NCI-H146 (cell line): ENCODE measurements at regions not wholly inside any gene's neighbourhood (a gene's known extent, or its start where the extent isn't known, plus 50 kb on each side); places are given as distances from the start of the nearest gene placed in this dataset.
"Not testable (repeated sequence)": the region's sequence is repeated elsewhere in the genome, so short reads cannot be mapped to it uniquely, and the experiment has no call there.

ENCODE experiments used
- DNase-seq: peaks from one replicate; lab custom pipeline; 2025; lab: John Stamatoyannopoulos, UW

DNA sequence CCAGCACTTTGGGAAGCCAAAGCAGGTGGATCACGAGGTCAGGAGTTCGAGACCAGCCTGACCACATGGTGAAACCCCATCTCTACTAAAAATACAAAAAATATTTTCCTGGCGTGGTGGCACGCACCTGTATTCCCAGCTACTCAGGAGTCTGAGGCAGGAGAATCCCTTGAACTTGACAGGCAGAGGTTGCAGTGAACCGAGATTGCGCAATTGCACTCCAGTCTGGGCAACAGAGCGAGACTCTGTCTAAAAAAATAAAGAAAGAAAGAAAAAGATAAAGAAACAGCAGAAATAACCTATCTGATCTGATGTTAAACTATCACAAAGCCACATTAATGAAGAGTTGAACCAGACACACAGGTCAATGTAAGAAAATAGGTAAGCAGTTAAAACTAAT, 696.2 kb upstream of the SALL3 start:
- DNase-seq = not testable (repeated sequence)

DNA sequence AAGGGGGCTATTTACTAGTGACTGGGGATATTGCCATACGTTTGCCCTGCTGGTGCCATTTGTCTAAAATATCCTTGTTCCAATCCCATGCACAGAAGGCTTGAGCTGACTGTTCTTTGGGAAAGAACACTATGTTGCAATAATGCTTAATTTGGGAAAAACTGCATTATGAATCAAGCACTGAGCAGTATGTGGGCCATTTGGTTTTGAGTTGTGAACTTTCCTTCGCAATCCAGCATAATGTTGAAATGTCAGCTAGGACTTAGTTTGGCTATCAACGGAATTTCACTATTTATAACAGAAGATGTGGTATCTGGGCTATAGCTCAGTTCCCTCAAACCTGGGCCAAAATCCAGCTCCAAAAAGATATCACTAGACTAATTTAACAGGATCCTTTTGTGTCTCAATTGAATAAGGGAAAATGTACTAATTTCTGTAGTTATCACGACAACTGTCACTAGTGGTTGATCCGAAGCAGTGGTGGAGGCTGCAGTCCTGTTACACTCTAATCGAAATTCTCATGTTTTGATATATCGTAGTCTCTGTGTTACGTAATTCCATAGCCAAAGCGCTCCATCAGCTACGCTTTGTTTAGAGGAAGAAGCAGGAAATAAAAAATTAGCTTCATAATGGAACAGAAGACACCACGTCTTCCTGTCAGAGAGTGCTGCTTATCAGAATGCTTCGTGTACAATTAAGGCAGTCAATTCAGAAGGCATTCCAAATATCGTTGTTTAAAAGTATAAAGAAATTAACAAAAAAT, 686.8 kb upstream of the SALL3 start:
- DNase-seq = no peak

DNA sequence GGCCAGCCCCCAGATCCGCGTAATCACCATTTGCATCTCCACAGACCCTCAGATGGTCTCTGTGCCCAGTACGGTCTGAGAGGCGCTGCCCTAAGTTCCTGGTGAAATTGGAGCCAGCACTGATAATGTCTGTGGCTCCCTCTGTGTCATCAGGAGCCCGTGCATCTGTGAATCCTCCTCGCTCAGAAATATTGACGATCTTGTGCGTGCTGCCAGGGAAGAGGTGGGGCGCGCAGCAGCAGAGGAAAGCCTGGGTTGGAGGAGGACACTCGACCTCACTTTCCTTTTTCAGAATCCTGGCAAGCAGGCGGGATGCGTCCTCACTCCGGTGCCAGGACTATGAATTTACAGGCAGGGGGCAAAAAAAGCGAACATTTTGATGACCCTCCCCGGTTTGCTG, 686.1 kb upstream of the SALL3 start:
- no peak for DNase-seq

DNA sequence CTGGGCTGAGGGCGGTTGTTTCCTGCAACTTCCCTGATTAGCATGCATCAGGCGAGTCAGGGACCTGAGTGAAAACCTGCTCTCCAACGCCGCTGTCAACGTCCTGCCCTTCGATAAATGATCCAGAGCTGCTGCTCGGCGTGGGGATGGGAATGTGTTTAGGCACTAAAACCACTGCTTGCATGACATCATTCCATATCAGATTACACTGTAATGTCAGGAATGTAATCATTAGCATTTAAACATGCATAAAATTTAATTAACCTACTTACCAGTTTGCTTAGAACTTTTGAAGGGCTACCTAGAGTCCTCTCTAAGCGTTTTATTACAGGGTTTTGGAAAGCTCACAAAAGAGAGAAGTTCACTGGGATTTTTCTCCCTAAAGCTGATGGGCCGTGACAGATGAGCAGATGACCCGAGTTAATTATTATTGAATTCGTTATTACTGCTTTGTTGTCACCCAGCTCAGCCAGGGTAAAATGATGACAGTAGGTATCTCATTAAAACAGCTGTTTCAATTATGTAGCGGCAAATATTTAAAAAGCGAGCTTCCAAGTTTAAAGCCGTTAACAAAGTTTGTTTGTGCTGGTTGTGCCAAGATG, 685.6 kb upstream of the SALL3 start:
- DNase-seq = no peak

DNA sequence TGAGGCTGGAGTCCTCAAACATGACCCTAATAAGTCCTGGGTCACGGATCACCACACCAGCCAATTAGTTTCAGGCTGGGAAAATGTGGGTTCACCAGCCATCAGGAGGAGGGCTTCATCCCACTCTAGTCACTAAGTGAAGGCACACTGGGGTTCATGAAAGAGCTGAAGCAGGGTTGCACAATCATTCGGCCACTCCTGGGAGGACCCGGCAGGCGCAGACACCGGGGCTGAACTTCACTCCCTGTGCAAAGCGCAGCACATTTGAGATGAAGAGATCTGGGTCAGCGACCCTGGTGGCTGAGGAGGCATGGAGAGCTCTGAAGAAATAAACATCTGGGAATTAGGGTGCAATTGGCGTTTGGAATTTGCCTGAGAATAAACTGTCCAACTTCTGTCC, 684.4 kb upstream of the SALL3 start:
- DNase-seq = no peak

DNA sequence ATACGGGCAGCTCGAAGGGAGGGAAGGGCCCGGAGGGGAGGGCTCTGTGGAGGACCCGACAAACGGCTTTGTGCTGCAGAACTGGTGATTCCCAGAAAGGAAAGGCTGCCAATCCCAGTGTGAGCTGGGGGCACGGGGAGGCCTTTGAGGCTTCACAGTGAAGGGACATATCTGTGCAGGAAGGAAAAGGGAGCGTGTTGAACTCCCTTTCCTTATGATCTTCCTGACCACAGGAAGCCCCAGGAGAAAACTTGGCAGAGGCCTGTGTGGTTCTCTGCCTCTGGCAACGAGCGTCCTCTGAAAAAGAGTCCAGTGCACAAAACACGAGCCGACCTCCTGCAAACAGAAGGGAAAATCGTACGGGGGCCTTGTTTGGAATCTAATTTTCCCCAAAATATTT, 683.5 kb upstream of the SALL3 start:
- DNase-seq = no peak

DNA sequence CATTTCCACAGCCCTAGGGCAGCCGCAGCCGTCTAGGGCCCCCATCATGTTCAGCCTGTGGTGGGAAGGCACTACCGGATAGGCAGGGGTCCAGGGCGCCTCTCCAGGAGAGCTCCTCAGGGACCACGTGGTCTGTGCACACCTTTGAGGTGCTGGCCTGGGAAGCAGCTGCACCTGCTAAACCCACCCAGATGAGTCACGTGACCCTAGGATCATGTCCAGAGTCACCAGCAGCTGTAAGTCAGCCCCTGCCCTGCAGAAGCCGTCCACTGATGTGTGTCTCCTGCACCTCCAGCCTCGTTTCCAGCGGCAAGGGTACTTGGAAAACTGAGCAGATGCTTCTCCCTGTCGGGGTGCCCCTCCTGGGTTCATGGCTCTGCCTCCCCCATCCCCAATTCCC, 682.6 kb upstream of the SALL3 start:
- DNase-seq = no peak

DNA sequence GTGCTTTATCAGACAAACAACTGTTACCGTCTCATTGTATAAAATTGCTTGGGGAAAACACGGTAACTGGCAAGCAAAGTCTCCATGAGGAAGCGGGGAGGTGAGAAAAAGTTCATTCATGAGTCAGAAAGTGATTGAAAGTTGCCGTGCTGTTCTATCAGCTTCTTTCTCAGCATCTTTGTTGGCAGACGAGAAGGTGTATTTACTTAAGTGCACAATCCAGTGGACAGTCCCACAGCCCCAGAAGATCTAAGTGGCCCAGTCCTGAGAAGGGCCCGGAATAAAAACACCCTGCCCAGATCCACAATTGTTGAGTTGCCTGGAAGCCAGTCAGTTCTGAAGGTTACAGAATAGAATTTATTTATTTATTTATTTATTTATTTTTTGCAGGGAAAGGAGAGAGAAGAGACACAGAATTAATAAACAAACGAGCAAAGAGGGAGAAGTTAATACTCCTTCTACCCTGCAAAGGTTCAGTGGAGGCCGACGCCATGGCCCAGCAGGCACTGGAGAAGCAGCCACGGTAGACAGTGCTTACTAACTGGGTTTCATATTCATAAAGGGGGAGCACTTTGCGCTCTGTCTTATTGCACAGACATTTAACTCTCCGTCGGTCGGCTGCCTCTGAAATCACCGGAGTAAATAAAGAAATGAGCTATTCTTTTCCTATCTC, 676.0 kb upstream of the SALL3 start:
- no peak for DNase-seq

DNA sequence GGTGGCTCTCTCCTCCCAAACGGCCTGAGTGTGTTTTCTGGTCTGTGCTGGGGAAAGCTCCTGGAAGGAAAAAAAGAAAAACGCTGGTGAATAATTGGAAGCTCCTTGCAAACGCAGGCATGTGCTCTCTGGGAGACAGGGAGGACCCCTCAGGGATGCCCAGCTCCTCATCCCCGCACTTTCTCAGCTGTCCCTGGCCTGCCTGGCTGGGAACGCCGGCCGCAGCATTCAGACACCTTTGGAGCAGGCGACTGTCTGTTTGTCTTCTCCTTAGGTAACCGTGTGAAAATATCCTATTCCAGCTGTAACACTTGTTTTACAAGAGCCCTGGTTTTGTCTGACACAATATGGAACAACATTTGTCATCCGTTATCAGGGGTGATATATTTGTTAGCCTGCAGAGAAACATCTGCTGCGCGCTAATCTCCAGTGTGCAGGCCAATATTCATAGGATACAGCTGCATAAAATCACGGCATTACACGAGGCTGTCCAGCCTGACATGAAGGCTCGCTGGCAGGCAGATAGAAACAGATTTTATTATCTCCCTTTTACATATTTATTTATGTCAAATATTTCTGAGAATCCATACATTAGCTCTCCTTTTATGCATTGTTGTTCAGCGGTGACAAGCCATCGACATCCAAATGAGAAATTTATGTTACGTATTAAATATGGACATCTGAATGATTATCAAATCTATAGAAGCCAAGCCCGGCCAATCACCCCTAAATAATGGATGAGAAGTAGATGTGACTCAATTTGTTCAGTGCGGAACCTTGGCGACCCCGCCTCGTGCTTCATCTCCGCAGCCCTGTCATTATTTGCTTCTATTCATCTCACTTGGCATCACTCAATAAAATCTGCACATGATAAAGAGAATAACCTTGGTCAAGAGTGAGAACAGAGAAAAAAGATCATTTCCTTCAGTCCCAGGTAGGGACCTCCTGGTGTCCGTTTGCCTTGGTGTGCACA, 675.1 kb upstream of the SALL3 start:
- peak; percentile 24 for DNase-seq

DNA sequence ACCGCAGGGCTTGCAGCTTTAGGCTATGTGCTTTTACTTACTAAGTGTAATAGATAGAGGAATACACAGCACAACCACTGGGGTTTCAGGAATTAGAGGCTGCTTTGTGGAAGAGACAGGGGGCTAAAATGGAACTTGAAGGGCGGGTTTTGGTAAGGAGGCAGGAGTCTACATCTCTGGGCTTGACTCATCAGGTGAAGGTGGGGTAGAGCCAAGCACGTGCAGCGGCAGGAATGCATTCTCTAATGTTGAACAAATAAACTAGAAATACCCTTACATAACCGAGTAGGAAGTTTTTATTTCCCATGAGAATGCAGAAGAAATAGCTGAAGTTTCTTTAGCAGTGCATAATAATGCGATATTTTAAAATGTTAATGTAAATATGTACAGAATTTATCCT, 673.8 kb upstream of the SALL3 start:
- no peak for DNase-seq

DNA sequence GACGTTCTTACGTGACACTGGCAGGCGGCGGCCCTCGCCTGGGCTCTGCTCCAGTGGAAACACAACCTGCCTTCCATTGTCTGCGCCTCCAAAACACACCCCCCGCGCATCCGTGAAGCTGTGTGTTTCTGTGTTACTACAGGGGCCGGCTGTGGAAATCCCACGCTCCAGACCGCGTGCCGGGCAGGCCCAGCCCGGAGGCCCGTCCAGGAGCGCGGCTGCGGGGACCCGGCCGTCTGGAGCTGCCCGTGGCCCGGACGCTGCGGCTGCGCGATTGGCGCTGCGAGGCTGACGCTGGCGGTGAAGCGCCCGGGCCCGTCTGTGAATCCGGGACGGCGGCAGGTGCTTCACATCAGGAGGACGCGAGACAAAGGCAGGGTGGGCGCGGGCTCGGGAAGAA, 670.3 kb upstream of the SALL3 start:
- DNase-seq = no peak

DNA sequence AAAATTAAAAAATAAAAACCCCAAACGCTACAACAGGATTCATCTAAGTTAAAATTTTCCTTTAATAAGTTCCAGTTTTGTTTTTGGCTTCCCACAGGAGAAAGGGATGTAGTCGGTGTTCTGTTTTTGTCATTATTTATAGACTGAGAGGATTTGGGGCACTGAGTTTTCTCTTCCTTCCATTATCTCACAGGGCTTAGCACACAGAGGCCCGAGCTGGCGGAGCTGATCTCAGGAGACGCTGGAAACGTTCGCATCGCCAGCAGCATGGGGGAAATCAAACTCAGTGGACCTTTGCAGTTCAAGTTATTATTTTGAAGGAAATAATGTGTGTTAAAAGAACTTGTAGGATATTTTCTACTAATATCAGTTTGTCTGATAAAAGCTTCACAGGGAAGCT, 669.7 kb upstream of the SALL3 start:
- no peak for DNase-seq

DNA sequence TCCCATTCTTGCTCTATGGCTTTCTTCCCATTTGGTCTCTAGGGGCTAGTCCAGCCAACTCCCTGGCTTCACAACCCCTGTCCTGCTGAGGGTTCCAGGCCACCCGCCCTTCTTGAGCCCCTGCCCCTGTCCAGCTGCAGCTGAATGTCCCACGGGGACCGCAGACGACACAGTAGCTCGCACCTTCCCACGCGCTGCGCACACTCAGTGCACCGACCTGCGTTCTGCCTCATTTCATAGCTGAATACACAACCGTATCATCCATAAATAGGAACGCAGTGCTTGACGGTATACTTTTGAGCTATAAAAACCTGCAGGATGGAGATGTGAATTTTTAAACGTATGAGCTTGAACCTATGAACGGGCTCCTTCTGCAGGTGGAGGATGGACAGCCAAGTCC, 660.4 kb upstream of the SALL3 start:
- DNase-seq = no peak

DNA sequence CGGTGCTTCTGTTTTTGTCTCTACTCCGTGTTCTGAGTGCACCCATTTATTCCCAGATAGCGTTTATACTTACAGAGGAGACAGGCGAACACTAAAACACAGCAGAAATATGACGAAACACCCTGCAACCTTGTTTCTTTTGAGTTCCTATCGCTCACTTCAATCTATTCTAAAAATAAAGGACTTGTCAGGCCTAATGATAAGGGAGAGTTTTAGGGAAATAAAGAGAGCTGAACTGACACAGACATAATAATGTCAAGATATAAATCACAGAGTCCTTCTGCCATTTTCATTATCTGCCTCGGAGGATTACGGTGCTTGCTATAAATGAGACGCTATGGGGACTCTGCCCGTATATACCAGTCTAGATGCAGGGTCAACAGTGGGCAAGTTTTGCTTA, 659.7 kb upstream of the SALL3 start:
- DNase-seq = no peak

DNA sequence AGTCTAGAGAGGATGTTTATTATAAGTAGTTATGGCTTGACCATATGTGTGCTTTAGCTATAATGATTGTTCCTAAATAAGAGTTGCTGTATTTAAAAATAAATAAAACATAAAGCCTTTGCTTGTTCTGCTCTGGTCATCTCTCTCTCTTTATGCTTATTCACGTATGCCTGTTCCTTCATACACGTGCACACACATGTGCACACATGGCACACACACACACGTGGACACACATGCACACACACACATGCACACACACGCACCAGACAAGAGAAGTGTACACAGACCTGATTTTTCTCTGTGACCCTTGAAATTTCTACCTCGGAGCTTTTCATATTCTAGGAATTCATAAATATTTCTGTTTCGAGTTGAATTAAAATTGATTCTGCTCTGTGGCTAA, 658.2 kb upstream of the SALL3 start:
- DNase-seq = no peak

DNA sequence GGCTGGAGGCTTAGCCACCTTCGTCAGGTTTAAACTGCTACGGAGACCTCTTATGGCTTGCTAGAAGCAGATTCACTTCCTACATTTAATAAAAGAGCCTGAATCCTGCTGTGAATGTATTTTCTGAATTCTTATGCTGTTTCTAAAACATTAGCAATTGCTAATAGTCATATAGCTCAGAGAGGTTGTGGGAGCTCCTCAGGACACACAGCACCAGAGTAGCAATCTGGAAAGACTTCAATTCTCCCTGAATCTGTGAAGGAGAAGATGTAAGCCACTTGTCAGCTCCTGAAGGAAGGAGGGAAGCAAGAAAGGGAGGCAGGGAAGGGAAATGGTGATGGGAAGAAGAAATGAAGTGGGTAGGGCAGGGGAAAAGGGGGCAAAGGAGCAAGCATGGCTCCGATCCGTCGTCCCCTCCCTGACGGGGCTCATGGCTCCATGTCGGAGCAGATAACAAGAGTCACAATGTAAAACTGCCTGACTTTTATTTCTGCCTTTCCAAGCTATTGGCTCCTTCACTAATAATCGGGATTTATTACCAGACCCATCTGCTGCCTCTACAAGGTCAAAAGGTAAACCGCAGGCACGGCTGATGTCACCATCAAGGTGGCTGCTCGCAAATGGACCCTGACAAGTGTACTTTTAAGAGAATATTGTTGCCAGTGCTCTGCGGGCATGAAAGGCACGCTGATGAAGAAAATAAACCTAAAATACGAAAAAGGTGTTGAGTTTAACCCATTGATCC, 656.0 kb upstream of the SALL3 start:
- no peak for DNase-seq

DNA sequence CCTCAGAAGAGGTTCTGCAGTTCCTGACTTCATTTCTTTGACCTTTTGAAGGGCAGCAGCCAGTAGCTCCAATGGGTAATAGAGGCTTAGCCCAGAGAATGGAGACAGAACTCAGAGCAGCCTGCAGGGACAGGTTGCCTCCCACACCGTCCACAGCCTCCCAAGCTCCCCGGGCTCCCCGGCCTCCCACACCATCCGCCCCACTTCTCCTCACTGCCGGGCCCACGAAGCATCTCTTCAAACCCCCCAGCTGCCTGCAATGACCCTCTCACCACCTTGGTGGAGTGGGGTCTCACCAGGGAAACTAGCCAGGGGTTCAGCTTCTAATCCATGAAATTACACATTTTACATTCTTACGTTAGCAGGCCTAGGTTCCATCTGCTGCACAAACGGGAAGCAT, 652.0 kb upstream of the SALL3 start:
- DNase-seq = no peak

DNA sequence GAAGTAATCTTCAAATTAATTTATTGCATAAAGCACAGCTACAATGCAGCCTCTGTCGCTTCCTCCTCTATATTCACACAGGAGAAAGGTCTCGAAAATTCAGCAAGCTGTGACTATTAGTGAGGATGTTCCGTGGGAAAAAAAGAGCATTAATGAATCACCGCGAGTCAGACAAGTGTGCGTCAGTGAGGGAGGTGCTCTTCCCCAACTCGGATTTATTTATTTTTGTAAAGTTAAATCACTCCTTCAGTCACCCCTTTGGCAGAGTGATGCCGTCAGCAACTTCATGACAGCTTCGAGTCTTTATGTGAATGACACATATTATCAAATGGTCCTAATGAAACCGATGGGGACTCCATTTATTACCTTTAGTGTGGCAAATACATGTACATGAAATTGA, 648.9 kb upstream of the SALL3 start:
- no peak for DNase-seq

DNA sequence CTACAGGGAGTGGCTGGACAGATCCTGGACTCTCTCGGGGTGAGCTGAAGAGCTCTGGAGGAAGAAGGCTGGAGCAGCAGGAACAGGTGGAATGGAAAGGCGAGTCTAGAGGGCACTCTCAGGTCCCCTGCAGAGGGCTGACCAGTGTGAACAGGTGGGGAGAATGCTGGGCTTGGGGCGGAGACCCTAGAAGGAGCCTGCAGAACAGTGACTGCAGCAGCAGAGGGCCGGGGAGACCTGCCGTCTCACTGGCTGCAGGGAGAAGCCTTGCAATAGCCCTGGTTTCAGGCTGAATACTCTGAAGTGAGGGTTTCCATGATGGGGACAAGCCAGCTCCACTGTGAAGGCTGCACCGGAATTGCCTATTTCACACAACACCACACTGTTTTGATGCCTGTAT, 626.7 kb upstream of the SALL3 start:
- no peak for DNase-seq

DNA sequence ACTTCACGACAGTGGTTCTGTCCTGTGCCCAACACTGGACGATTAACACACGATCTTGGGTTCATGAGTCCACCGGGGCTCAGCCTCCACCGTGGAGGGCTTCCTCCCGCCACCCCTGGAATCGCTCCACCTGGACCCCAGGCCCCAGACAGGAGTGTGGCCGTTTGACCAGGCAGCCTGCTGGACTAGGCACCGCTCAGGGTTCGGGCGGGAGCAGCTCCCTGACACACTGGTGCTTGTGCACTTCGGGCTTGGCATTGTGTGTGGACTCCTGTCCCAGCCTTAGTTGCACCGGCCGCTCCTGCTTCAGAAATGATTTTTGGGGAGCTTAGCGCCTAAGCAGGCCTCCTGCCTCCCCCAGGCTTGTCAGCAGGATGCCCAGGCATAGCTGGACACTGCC, 617.4 kb upstream of the SALL3 start:
- no peak for DNase-seq

DNA sequence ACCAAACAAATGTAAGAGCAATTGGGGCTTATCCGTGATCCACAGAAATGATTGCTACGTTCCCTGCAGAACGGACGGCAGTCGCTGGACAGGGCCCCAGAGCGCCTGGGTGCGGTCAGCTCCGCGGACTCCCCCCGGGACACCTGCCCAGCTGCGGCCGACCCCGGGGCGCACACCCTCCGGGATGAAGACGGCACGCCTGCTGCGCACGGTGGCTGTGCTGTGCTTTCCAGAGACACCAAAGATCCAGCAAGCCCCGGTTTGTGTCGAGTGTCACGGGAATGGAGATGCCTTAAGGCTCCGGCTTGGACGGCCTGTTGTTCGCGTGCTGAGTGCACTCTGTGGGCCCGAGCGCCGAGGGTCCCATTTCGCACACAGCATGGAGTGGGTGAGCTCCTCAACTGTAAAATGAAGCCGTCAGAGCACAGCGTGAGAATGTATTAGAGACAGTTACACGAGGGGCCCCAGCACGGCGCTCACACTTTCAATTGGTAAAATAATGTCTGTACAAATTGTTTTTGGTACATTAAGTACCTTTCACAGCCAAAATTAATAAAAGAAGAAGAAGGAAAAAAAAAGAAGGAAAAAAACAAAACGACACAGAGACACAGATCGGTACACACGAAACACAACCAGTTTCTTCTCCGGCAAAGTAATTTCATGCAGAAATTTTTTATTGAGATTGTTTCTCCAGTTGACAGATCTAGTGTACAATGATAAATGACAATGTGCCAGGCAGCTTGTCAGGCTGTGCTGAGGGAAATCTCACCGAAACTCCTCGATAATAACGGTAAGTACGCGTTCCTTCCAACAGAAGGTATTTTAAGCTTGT, 615.8 kb upstream of the SALL3 start:
- no peak for DNase-seq
